CD4-positive, alpha-beta T cell (primary cell): ENCODE measurements at regions not wholly inside any gene's neighbourhood (a gene's known extent, or its start where the extent isn't known, plus 50 kb on each side); places are given as distances from the start of the nearest gene placed in this dataset.

Source experiments
- ATAC-seq: fragments of 200-7000 bp; cut with Tn5 transposase; one replicate; pipeline ENCODE4 v1.10.0; 2022; ENCODE audit warnings: mild to moderate bottlenecking; ENCODE audit not compliant: poor library complexity
- CTCF ChIA-PET: fragments of 350-600 bp; sonication (Branson Sonifier 250); formaldehyde crosslinking; loops from one replicate; lab custom pipeline; 2021; ENCODE audit warnings: antibody characterized with exemption, inconsistent platforms; lab: Charles Lee
- POLR2A ChIA-PET: fragments of 350-600 bp; sonication (Branson Sonifier 250); formaldehyde crosslinking; loops from one replicate; lab custom pipeline; 2021; ENCODE audit warnings: antibody characterized with exemption, inconsistent platforms; lab: Charles Lee
- DNase-seq, 14 experiments: peaks; one replicate each; pipeline ENCODE4 v3.0.0-alpha.2; 2013 to 2020; ENCODE audit warnings: mixed read lengths in 2 of 14
- H3K27ac ChIP-seq, 2 donors: one replicate each; pipeline versions ENCODE4 v1.5.1 to v1.7.0; 2013; ENCODE audit warnings: low read length in 2 of 2, low read depth in 1 of 2, mild to moderate bottlenecking in 1 of 2
- H3K27me3 ChIP-seq, 2 experiments: 1 replicate in 1 of 2; 2 replicates in 1 of 2; pipeline versions ENCODE4 v1.6.1 to v1.7.0; 2013; ENCODE audit warnings: low read length in 2 of 2, control low read depth in 1 of 2, mild to moderate bottlenecking in 1 of 2, moderate library complexity in 1 of 2; ENCODE audit not compliant: insufficient read depth in 2 of 2, control insufficient read depth in 1 of 2
- H3K36me3 ChIP-seq: one replicate; pipeline ENCODE4 v1.6.1; 2013; ENCODE audit warnings: low read length, control low read depth; ENCODE audit not compliant: insufficient read depth
- H3K4me1 ChIP-seq: one replicate; pipeline ENCODE4 v1.6.1; 2013; ENCODE audit warnings: low read length, control low read depth; ENCODE audit not compliant: insufficient read depth
- H3K4me3 ChIP-seq: one replicate; pipeline ENCODE4 v1.5.1; 2013; ENCODE audit warnings: mild to moderate bottlenecking, low read length, moderate library complexity
- H3K9me3 ChIP-seq, 2 experiments: 1 replicate in 1 of 2; 2 replicates in 1 of 2; pipeline versions ENCODE4 v1.6.1 to v1.7.0; 2013; ENCODE audit warnings: low read length in 2 of 2, mild to moderate bottlenecking in 2 of 2, control low read depth in 1 of 2, moderate library complexity in 1 of 2; ENCODE audit not compliant: control insufficient read depth in 1 of 2, insufficient read depth in 1 of 2
- H3K27ac Mint-ChIP-seq: one replicate; pipeline ENCODE4 v1.8.0; 2020; ENCODE audit warnings: mixed read lengths
- H3K27me3 Mint-ChIP-seq: one replicate; pipeline ENCODE4 v1.8.0; 2021; ENCODE audit warnings: mixed read lengths
- H3K36me3 Mint-ChIP-seq: one replicate; pipeline ENCODE4 v1.8.0; 2021; ENCODE audit warnings: low read depth, mixed read lengths
- H3K4me1 Mint-ChIP-seq: one replicate; pipeline ENCODE4 v1.8.0; 2021; ENCODE audit warnings: low read depth, mixed read lengths
- H3K4me3 Mint-ChIP-seq: one replicate; pipeline ENCODE4 v1.8.0; 2020; ENCODE audit warnings: mild to moderate bottlenecking, mixed read lengths
- H3K9me3 Mint-ChIP-seq: one replicate; pipeline ENCODE4 v1.8.0; 2020; ENCODE audit warnings: mixed read lengths
- CTCF ChIP-seq: fragments of 200-600 bp; IDR thresholded peaks from one replicate; pipeline ENCODE4 v1.8.0; 2022; ENCODE audit warnings: antibody characterized with exemption, mild to moderate bottlenecking
- intact Hi-C, 2 experiments: fragments of 100-400 bp; cut with DNase I in 1 of 2; cut with micrococcal nuclease in 1 of 2; formaldehyde crosslinking; loops; one replicate each; pipeline versions ENCODE4 v1.15.1 to v1.9.0; 2023 to 2025; cut with DNase I, micrococcal nuclease

- POLR2A ChIA-PET = no interaction called here
- no peak for TF ChIP-seq CTCF
- H3K36me3 ChIP-seq = no peaks in the 10 kb centered on the region
These were observed 274.2 kb upstream of the FAM174A start for GRCh38 chr5:100260968-100261367.

GRCh38 chr5:100252944-100253343 lies 282.2 kb upstream of the FAM174A start:
- POLR2A ChIA-PET = no interaction called here
- Histone ChIP-seq H3K4me1 (no peaks in the 10 kb centered on the region), H3K27me3 (no peaks in the 10 kb centered on the region), H3K36me3 (no peaks in the 10 kb centered on the region), H3K9me3 (no peaks in the 10 kb centered on the region), H3K4me3 (no peak overlapping the region), H3K27ac (no peak overlapping the region)
- TF ChIP-seq CTCF = no peak
- Mint-ChIP-seq H3K27me3 (no peaks in the 10 kb centered on the region), H3K36me3 (no peaks in the 10 kb centered on the region), H3K27ac (no peak overlapping the region), H3K9me3 (no peaks in the 10 kb centered on the region), H3K4me3 (no peak overlapping the region), H3K4me1 (no peaks in the 10 kb centered on the region)
- ATAC-seq (no peak), DNase-seq (no peak)
- CTCF ChIA-PET = no interaction called here
- intact Hi-C loops = loop anchor here in 1 of 2 experiments (1.0 kb wide), 1 partner anchor 9 kb away; no protein-coding TSS in a partner anchor

More at GRCh38 chr5:100260968-100261367, 274.2 kb upstream of the FAM174A start:
- Histone ChIP-seq H3K9me3 (no peaks in the 10 kb centered on the region), H3K27ac (no peak overlapping the region), H3K4me3 (no peak overlapping the region), H3K27me3 (no peaks in the 10 kb centered on the region), H3K4me1 (no peaks in the 10 kb centered on the region)
- no peaks in the 10 kb centered on the region for H3K27me3 Mint-ChIP-seq
- no peak for ATAC-seq
- no peak overlapping the region for H3K4me3 Mint-ChIP-seq
- no peak overlapping the region for H3K27ac Mint-ChIP-seq
- no peaks in the 10 kb centered on the region for H3K36me3 Mint-ChIP-seq
- DNase-seq = no peak
- peaks cover 3% of the 10 kb centered on the region for H3K9me3 Mint-ChIP-seq
- CTCF ChIA-PET = no interaction called here
- H3K4me1 Mint-ChIP-seq = no peaks in the 10 kb centered on the region
- intact Hi-C loops = no loop called here

- Mint-ChIP-seq H3K4me1 (no peaks in the 10 kb centered on the region), H3K4me3 (no peak overlapping the region), H3K27me3 (no peaks in the 10 kb centered on the region), H3K9me3 (no peaks in the 10 kb centered on the region), H3K36me3 (no peaks in the 10 kb centered on the region), H3K27ac (no peak overlapping the region)
- H3K27me3 ChIP-seq = no peaks in the 10 kb centered on the region
- H3K4me1 ChIP-seq = no peaks in the 10 kb centered on the region
- H3K9me3 ChIP-seq = no peaks in the 10 kb centered on the region
- no peak overlapping the region for H3K27ac ChIP-seq
- H3K36me3 ChIP-seq = no peaks in the 10 kb centered on the region
- ChIA-PET CTCF (no interaction called here), POLR2A (no interaction called here)
- TF ChIP-seq CTCF = no peak
- no peak for DNase-seq
- intact Hi-C loops = no loop called here
- no peak for ATAC-seq
- H3K4me3 ChIP-seq = no peak overlapping the region
These were observed 283.1 kb upstream of the FAM174A start for GRCh38 chr5:100252037-100252436.
